Memory B cell (primary cell): ENCODE measurements at regions not wholly inside any gene's neighbourhood (a gene's known extent, or its start where the extent isn't known, plus 50 kb on each side); places are given as distances from the start of the nearest gene placed in this dataset.
A peak's percentile ranks its signal among the peaks of the same experiment; 100 is the strongest.

Experiments
- ATAC-seq: fragments of 150-1000 bp; cut with Tn5 transposase; 2 replicates; pipeline ENCODE4 v1.10.0; 2021; ENCODE audit warnings: low read depth, mild to moderate bottlenecking, moderate library complexity
- DNase-seq, 2 donors: peaks; one replicate each; pipeline ENCODE4 v3.0.0; 2022; ENCODE audit warnings: low spot score in 2 of 2
- H3K27ac Mint-ChIP-seq: one replicate; pipeline ENCODE4 v1.8.0; 2022; ENCODE audit warnings: mild to moderate bottlenecking, moderate library complexity, mixed read lengths
- H3K27me3 Mint-ChIP-seq: one replicate; pipeline ENCODE4 v1.8.0; 2022; ENCODE audit warnings: mixed read lengths
- H3K36me3 Mint-ChIP-seq: one replicate; pipeline ENCODE4 v1.8.0; 2022; ENCODE audit warnings: mild to moderate bottlenecking, mixed read lengths
- H3K4me1 Mint-ChIP-seq: one replicate; pipeline ENCODE4 v1.8.0; 2022; ENCODE audit warnings: mixed read lengths
- H3K4me3 Mint-ChIP-seq: one replicate; pipeline ENCODE4 v1.8.0; 2022; ENCODE audit warnings: mild to moderate bottlenecking, moderate library complexity, mixed read lengths
- H3K9me3 Mint-ChIP-seq: one replicate; pipeline ENCODE4 v1.8.0; 2022; ENCODE audit warnings: mixed read lengths

DNA sequence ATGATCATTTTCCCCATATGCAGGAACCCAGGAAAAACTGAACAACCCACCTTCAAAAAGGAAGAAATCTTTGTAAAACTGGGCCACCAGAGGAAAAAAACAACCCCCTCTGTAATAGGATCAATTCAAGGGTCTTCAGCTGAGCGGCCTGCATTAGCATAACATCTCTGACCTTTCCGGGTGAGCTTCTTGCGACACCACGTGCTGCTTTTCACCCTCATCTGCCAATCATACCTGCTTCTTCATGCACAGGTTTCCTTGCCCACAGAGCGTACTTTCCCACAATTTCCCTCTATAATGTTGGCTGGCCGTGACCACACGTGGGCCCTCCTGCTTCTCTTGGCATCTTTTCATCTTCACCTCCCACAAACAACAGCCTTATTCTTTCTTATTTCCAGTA is 284.3 kb upstream of the NEBL start:
- no peaks in the 10 kb centered on the region for H3K36me3 Mint-ChIP-seq
- no peak overlapping the region for H3K4me3 Mint-ChIP-seq
- H3K27ac Mint-ChIP-seq = no peak overlapping the region
- peaks cover 6% of the 10 kb centered on the region for H3K27me3 Mint-ChIP-seq
- DNase-seq (no peak), ATAC-seq (no peak)
- H3K9me3 Mint-ChIP-seq = peaks cover 3% of the 10 kb centered on the region
- no peaks in the 10 kb centered on the region for H3K4me1 Mint-ChIP-seq

DNA sequence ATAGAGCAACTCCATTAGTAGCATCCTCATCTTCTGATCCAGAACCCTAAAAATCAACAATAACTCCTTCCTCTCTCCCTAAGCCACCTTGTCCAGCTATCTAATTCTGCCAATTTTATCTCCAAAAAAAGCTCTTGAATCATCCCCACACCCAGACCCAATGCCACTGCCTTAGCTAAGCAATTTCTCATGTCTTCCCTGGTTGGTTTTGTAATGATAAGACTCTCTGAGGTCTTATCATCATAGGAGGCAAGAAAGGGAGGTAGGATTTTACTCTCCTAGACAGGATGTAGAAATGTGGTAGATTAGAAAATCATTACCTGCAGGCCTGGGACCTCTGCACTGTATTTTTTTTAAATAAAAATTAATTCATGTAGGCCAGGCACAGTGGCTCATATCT is 283.5 kb upstream of the NEBL start:
- Mint-ChIP-seq H3K36me3 (no peaks in the 10 kb centered on the region), H3K27me3 (peaks cover 6% of the 10 kb centered on the region), H3K27ac (no peak overlapping the region), H3K9me3 (peaks cover 3% of the 10 kb centered on the region), H3K4me3 (no peak overlapping the region), H3K4me1 (no peaks in the 10 kb centered on the region)
- no peak for ATAC-seq
- no peak for DNase-seq

DNA sequence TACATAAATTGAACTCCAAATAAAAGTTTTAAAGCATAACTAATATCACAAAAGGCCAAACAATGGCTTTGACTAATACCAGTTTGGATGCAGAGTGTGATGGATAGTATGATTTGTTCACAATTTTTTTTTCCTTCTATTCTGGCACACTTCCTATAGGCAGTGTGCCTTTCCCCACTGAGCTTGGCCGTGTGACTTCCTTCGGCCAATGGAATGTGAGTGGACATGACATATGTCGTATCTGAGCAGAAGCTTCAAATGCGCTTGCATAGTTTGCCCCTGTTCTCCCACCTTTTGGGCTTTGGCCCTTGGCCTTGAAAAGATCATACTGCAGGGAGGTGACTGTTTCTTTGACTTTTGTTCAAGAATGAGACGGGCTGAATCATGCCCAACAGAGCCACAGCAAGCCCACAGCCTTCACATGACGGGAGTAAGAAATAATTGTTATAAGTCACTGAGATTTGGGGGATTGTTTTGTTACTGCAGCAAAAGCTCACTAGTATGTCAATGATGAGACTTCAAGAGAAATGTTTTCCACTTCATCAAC is 279.9 kb upstream of the NEBL start:
- DNase-seq (no peak), ATAC-seq (no peak)
- Mint-ChIP-seq H3K36me3 (no peaks in the 10 kb centered on the region), H3K27ac (no peak overlapping the region), H3K9me3 (peaks cover 3% of the 10 kb centered on the region), H3K4me3 (no peak overlapping the region), H3K4me1 (peaks cover 2% of the 10 kb centered on the region), H3K27me3 (peaks cover 15% of the 10 kb centered on the region)

DNA sequence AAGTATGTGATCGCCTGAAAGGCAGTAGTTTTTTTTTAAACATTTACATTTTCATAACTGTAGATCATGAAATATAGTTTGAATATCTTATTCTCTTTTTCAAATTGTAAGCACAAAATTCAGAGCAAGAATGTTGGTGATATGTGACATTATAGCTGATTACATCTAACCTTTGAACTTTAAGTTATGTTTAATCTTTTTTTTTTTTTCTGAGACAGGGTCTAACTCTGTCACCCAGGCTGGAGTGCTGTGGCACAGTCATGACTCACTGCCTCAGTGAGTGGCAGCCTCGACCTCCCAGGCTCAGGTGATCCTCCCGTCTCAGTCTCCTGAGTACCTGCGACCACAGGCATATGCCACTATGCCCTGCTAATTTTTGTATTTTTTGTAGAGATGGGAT is 278.7 kb upstream of the NEBL start:
- peaks cover 15% of the 10 kb centered on the region for H3K27me3 Mint-ChIP-seq
- no peak overlapping the region for H3K27ac Mint-ChIP-seq
- H3K4me3 Mint-ChIP-seq = no peak overlapping the region
- DNase-seq (no peak), ATAC-seq (no peak)
- peaks cover 3% of the 10 kb centered on the region for H3K9me3 Mint-ChIP-seq
- H3K36me3 Mint-ChIP-seq = no peaks in the 10 kb centered on the region
- H3K4me1 Mint-ChIP-seq = peaks cover 6% of the 10 kb centered on the region

DNA sequence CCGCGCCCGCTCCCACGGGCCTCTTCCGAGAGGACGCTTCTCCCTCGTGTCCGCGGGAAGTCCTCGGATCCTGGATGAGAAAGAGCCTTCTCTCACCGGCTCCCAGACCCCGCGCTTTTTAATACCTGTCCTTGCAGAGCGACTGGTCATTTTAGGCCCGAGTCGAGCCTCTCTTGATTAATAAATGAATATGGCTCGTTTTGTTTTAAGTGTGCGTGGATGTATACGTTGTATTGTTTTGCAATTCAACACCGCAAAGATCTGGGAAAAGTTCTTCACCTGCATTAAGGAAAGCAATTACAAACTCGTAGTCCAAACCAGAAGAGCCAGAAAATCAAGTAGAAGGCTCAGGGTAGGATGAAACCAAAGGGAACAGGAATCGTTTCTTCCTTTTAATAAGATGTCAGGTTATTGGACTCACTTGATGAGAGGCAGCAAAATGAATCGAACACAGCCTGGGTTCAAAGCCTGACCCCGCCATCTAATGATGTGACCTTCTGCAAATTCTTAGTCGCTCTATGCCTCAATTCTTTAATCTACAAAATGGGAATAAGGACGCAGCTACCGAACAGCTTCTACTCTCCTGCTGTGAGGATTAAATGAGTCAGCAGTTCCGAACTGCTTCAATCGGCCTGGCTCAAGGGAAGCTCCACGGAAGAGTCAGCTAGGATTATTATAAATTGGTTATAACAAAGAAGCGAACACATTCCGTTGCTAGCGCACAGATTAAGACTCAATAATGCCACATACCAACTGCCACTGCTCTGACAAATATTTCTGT is 277.8 kb upstream of the NEBL start:
- ATAC-seq (no peak), DNase-seq (no peak)
- peaks cover 6% of the 10 kb centered on the region for H3K4me1 Mint-ChIP-seq
- peaks cover 18% of the 10 kb centered on the region for H3K27me3 Mint-ChIP-seq
- H3K27ac Mint-ChIP-seq = no peak overlapping the region
- peak overlapping the region; percentile 45 for H3K4me3 Mint-ChIP-seq
- peaks cover 3% of the 10 kb centered on the region for H3K9me3 Mint-ChIP-seq
- no peaks in the 10 kb centered on the region for H3K36me3 Mint-ChIP-seq

DNA sequence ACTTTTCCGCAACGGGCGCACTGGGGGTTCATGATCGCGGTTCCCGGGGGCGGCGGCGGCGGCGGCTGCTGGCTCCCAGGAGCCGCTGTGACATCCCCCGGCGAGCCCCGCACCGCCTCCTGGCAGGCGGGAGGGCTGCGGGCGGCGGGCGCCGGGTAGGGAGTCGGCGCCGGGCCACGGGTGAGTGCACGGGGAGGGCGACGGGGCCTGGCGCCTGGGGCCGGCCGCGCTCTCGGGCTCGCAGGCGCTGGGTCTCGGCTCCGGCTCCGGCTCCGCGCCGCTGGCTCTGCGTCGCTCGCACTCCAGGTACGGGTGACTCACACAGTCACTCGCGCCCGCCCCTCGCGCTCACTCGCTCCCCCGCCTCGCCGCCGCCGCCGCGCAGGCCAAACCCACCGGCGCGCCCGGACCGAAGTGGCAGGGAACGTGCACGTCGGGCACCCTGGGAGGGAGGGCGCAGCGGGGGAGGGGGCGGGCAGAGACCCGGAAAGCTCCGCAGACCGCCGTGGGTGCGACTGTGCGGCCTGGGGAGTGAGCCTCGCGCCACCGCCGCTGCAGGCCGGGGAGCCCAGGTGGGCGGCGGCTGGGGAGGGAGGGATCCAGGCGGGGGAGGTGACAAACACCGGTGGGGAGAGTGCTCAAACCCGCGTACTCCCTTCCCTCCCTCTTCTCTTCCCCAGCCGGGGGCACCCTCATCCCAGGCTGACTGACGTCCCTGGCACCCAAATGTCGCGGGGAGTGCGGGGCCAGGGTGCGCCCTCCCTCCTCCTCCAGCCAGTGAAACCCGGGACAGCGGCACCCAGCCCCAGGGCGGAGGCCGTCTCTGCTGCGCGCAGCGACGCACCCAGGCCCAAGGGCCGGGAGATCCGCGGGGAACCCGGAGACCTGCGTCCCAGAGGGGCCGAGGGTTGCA is 276.9 kb upstream of the NEBL start:
- H3K4me3 Mint-ChIP-seq = no peak overlapping the region
- no peak overlapping the region for H3K27ac Mint-ChIP-seq
- H3K36me3 Mint-ChIP-seq = no peaks in the 10 kb centered on the region
- ATAC-seq (no peak), DNase-seq (no peak)
- no peaks in the 10 kb centered on the region for H3K9me3 Mint-ChIP-seq
- peaks cover 6% of the 10 kb centered on the region for H3K4me1 Mint-ChIP-seq
- H3K27me3 Mint-ChIP-seq = peaks cover 16% of the 10 kb centered on the region

DNA sequence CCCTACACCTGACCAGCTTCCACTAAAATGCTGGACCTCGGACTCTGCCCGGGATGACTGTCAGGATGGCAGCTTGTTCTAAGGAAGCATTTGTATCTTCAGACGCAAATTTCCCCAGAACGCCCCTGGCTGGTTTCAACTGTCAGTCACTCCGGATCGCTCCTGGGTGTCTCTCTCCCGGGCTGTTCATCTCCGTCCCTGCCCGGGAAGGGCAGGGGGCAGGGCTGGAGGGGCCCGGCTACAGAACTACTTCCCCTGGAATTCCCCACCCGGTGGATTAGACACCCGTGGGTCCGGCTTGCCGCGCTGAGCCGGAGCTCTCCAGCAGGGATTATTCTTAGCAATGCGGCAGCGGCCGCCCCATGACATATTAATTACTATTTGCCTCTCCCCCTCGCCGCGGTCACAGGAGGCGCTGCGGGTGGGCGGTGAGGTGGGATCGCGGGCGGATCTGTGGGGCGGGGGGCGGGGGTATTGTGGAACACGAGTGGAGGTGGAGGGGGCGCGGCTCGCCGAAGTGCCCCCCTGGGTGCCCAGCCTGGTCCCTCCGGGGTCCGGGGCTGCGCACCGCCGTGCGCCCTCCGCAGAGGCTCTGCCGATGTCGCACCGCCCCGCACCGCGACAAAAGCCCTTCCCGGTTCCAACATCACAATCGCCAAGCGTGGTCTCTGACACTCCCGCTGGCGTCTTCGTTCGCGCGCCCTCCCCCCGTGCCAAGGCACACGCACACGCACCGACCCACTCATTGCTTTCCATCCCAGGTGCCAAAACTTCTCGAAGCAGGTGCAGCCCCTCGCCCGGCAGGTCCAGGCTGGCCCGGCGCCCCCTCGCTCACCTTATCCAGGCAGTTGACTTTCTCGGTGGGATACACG is 276.1 kb upstream of the NEBL start:
- peaks cover 6% of the 10 kb centered on the region for H3K4me1 Mint-ChIP-seq
- no peak overlapping the region for H3K4me3 Mint-ChIP-seq
- H3K27ac Mint-ChIP-seq = no peak overlapping the region
- peaks cover 17% of the 10 kb centered on the region for H3K27me3 Mint-ChIP-seq
- H3K9me3 Mint-ChIP-seq = no peaks in the 10 kb centered on the region
- DNase-seq (no peak), ATAC-seq (no peak)
- no peaks in the 10 kb centered on the region for H3K36me3 Mint-ChIP-seq

DNA sequence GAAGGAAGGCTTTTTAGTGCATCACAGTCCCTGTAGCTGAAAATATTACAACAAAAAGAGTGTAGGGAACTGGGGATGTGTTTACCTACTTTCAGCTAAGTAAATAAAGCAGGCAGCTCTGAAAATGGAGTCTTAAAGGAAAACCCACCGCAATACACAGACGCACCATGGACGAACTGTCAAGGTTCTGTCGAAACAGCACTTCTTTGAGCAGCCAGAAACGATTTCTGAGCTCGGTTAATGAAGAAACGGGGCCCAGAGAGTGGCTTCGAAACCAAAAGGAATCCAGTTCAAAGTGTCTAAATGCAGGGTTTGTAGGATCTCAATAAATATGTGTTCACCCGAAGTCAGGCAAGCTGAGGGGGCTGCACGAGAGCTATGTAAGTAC is 275.4 kb upstream of the NEBL start:
- Mint-ChIP-seq H3K4me3 (no peak overlapping the region), H3K36me3 (no peaks in the 10 kb centered on the region), H3K9me3 (no peaks in the 10 kb centered on the region), H3K4me1 (peaks cover 6% of the 10 kb centered on the region), H3K27ac (no peak overlapping the region), H3K27me3 (peaks cover 17% of the 10 kb centered on the region)
- no peak for ATAC-seq
- DNase-seq = no peak

DNA sequence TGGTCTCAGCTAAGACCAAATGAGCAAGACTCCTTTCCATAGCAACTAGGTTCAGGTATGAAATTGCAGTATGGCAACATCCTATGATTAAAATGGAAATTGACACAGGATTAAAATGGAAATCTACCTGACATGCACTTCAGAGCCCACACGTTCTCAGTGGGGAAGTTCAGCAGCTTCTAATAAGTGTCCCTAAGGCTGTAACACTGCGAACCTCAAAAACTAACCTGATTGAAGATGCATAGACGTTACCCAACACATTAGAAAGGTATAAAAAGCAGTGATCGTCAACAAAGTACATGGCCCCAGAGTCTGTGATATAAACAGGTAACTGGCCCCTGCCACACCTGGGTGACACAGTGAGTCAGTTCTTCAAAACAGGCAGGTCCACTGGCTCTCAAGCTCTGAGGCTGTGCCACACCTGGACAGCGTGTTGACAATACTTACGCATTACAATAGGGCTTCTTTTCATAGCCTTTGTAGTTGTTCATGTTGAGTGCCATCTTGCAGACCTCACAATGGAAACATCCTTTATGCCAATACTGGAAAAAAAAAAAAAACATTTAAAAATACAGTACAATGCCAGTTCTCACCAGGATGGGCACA is 274.9 kb upstream of the NEBL start:
- ATAC-seq (no peak), DNase-seq (no peak)
- H3K27me3 Mint-ChIP-seq = peaks cover 16% of the 10 kb centered on the region
- H3K27ac Mint-ChIP-seq = no peak overlapping the region
- H3K4me3 Mint-ChIP-seq = no peak overlapping the region
- no peaks in the 10 kb centered on the region for H3K9me3 Mint-ChIP-seq
- no peaks in the 10 kb centered on the region for H3K36me3 Mint-ChIP-seq
- peaks cover 6% of the 10 kb centered on the region for H3K4me1 Mint-ChIP-seq

DNA sequence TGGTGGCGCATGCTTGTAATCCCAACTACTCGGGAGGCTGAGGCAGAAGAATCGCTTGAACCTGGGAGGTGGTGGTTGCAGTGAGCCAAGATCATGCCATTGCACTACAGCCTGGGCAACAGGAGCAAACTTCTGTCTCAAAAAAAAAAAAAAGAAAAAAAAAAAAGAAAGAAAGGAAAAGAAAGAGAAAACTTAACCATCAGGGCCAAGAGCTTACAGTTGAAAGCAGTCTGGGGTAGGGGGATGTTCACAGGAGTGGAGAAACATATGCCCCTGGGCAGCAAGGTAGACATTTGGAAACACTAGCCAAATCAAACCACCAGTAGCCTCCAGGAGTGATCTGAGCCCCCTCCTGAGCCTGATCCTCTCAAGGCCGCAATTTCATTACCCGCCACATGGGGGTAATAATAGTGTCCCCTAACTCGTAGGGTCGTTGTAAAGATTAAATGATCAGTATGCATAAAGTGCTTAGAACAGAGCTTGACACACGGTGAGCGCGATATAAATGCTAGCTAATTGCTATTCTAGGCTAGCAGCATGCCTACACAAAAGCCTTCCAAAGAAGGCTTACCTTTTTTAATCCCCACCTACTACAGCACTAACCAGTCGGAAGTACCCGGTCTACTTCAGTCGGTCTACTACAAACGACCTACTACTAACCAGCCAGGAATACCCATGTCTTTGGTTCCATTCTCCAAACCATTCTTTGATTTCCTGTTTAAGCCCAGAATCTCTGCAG is 274.3 kb upstream of the NEBL start:
- DNase-seq (no peak), ATAC-seq (no peak)
- Mint-ChIP-seq H3K4me3 (no peak overlapping the region), H3K4me1 (peaks cover 6% of the 10 kb centered on the region), H3K27me3 (peaks cover 13% of the 10 kb centered on the region), H3K9me3 (no peaks in the 10 kb centered on the region), H3K36me3 (no peaks in the 10 kb centered on the region), H3K27ac (no peak overlapping the region)

DNA sequence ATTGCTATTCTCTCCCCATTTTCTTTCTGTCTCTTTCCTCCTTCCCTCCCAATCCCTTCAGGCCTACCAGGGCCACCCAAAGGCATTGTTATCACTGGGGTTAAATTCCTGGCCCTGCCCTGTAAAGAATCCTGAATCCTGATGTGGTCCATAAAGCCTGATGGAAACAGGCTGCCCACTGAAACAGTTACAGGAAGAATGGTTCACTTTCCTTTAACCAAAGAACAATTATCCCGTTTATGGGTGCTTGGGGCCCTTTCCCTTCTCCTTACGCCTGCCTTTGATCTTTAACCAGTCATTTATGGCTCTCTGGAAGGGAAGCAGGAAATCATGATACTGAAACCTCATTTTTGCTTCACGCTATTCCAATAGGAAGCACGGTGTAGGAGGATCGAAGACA is 273.1 kb upstream of the NEBL start:
- Mint-ChIP-seq H3K27me3 (peaks cover 13% of the 10 kb centered on the region), H3K36me3 (no peaks in the 10 kb centered on the region)

DNA sequence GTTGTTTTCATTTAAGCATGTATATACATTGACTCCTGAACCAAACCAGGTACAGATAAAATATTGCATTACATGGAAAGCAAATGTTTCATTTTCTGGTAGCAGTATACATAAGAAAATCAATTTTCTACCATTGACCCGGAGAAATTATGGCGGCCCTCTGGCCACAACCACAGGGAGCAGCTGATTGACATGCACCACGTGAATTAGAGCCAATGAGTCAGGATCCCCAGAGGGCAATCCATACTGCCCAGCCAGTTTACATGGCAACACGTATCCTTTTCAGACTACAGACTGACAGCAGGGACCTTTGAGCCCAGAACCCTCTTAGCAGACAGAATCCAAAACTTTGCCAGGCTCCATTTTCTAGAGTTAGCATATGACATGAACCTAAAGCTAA is 272.2 kb upstream of the NEBL start:
- no peak overlapping the region for H3K4me3 Mint-ChIP-seq
- ATAC-seq (no peak), DNase-seq (no peak)
- no peaks in the 10 kb centered on the region for H3K9me3 Mint-ChIP-seq
- peaks cover 7% of the 10 kb centered on the region for H3K27me3 Mint-ChIP-seq
- no peak overlapping the region for H3K27ac Mint-ChIP-seq
- no peaks in the 10 kb centered on the region for H3K36me3 Mint-ChIP-seq
- peaks cover 6% of the 10 kb centered on the region for H3K4me1 Mint-ChIP-seq

More for the DNA sequence above, 273.1 kb upstream of the NEBL start:
- H3K4me1 Mint-ChIP-seq = peaks cover 6% of the 10 kb centered on the region
- DNase-seq (no peak), ATAC-seq (no peak)
- H3K9me3 Mint-ChIP-seq = no peaks in the 10 kb centered on the region
- no peak overlapping the region for H3K4me3 Mint-ChIP-seq
- H3K27ac Mint-ChIP-seq = no peak overlapping the region
